Epithelial cell of proximal tubule (primary cell): ENCODE measurements at regions not wholly inside any gene's neighbourhood (a gene's known extent, or its start where the extent isn't known, plus 50 kb on each side); places are given as distances from the start of the nearest gene placed in this dataset.

ENCODE experiments used
- DNase-seq: peaks from one replicate; pipeline ENCODE4 v3.0.0-alpha.2; 2011; ENCODE audit warnings: low read depth
- H3K4me3 ChIP-seq: 2 replicates; pipeline ENCODE4 v1.5.1; 2011; ENCODE audit warnings: low read depth, mild to moderate bottlenecking, low read length
- TF ChIP-seq, protein P1 (sequence below): conservative IDR thresholded peaks from 2 replicates; pipeline ENCODE4 v1.5.1; 2012; ENCODE audit warnings: low read depth, mild to moderate bottlenecking, low read length

DNA sequence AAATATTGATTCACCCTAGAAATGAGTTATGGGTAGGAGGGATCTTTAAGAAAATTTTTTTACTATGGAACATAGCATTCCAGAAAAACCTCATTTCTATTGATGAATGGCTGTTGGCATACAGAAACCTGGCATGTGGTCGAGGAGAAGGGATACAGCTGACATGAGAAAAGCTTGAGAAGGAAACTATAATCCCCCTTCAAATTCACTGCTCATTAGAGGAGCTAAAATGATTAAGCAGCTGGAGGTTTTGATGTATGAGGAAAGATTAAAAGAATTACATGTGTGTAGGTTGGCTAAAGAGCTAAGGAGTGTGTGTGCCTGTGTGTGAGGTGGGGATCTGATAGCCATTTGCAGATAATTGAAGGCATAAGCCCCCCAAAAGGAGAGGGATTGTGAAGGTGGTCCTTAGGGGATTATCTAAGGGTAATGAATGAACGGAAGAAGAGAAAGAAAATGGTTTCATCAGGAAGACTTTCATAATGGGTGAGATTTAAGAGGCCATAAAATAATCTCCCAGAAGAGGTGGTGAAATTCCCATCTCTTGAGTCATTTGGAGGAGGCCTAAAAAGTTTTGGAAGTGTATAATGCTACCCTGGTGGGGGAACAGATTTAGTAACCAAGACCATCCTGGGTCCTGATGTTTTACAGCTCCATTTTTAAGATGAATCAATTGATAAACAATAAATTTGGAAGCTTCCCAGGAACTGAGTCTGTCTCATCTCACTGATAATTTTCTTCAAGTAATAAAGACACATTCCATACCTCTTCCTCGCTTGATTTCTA is 272.0 kb upstream of the HAND2 start:
- TF ChIP-seq, protein P1, sequence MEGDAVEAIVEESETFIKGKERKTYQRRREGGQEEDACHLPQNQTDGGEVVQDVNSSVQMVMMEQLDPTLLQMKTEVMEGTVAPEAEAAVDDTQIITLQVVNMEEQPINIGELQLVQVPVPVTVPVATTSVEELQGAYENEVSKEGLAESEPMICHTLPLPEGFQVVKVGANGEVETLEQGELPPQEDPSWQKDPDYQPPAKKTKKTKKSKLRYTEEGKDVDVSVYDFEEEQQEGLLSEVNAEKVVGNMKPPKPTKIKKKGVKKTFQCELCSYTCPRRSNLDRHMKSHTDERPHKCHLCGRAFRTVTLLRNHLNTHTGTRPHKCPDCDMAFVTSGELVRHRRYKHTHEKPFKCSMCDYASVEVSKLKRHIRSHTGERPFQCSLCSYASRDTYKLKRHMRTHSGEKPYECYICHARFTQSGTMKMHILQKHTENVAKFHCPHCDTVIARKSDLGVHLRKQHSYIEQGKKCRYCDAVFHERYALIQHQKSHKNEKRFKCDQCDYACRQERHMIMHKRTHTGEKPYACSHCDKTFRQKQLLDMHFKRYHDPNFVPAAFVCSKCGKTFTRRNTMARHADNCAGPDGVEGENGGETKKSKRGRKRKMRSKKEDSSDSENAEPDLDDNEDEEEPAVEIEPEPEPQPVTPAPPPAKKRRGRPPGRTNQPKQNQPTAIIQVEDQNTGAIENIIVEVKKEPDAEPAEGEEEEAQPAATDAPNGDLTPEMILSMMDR = no peak
- DNase-seq = no peak
- no peak overlapping the region for H3K4me3 ChIP-seq

DNA sequence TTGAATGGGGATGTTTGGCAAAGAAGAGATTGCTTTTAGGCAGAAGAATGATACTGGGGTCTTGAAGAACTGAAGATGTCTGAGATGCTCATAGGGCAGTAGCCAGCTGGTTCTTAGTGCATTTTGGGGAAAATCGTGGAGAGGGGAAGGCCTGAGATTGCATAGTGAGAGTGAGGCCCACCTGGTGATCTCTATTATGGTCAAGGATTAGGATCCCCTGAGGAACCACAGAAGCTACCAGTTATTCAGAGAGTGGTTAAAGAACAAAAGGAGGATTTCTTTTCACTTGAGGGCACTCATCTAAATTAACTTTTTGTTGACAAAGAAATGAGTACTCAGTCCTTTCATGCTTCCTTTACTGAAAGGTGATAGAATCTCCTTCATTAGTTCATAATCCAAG is 271.3 kb upstream of the HAND2 start:
- DNase-seq = no peak
- H3K4me3 ChIP-seq = no peak overlapping the region
- TF ChIP-seq, protein P1 = no peak

DNA sequence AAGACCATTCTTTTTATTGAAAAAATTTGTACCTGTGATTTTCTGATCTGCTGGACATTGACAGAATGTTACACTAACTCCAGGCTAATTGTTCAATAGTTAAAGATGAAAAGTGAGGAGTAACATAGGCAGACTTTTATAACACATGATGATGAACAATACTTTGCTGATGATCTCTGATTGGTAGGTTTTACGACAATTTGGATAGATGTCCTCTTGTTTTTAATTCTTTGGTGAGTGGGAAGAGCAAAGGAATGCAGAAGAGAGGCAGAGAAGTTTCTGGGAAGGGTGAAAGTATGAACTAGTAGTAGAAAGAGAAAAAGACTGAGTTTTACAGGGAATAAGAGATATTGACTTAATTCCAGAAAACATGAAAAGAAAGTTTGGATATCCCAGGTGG is 267.3 kb upstream of the HAND2 start:
- TF ChIP-seq, protein P1 = no peak
- DNase-seq = no peak
- H3K4me3 ChIP-seq = no peak overlapping the region

DNA sequence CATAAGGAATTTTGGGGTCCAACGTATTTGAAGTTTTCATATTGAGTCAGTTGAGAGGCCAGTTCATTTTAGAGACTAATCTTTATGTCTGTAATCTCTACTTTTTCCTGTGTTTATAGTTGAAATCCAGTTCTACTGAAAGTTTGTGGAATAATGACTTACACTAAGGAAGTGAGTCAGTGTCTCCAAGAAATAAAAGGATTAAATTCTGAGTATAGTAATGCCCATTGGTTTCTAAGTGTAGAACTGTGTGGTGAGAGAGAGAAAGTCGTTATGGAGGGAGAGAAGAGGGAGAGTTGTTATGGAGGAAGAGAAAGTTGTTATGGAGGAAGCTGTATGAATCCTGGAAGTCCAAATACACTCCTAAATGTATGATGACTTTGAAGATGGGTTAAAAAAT is 264.6 kb upstream of the HAND2 start:
- no peak for DNase-seq

DNA sequence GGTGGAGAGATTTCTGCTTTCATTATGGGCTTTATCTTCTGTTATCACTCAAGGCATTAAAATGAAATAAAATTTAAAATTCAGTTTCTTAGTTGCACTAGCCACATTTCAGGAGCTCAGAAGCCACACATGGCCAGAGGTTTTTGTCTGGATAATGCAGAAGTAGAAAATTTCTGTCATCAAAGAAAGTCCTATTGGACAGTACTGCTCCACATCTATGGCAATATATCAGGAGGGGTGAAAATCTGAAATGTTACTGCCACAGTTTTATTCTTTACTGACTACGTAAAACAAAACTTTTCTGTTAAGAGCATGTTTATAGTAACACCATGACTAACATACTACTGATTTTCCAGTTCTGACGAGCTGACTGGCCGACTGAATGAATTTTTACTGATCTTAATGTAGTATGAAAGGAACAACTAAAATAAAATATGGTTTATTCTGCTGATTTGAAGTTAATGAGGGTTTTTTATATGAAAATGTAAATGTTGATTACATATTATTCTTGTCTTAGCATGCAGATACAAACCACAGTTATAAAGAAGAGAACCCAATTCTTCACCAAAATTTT is 264.0 kb upstream of the HAND2 start:
- TF ChIP-seq, protein P1 = no peak
- no peak for DNase-seq
- no peak overlapping the region for H3K4me3 ChIP-seq

More for the DNA sequence above, 264.6 kb upstream of the HAND2 start:
- H3K4me3 ChIP-seq = no peak overlapping the region
- TF ChIP-seq, protein P1 = no peak

DNA sequence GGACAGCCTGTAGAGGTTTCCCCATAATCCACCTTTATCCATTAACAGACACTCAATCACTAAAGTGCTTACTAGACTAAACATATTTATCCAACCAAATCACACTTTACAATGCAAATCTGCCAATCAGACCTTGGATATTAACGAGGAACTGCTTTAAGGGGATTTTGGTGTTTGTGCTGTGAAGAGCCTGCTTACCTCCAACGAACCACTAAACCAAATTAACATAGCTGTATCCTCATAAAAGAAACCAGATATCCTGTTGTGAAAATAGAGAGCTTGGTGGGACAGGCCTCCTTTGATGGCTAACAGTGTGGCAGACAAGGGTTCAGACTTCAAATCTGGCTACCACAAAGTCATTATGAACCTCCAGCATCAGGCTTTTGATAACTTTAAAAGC is 252.6 kb upstream of the HAND2 start:
- DNase-seq = no peak
- TF ChIP-seq, protein P1 = no peak
- H3K4me3 ChIP-seq = no peak overlapping the region

DNA sequence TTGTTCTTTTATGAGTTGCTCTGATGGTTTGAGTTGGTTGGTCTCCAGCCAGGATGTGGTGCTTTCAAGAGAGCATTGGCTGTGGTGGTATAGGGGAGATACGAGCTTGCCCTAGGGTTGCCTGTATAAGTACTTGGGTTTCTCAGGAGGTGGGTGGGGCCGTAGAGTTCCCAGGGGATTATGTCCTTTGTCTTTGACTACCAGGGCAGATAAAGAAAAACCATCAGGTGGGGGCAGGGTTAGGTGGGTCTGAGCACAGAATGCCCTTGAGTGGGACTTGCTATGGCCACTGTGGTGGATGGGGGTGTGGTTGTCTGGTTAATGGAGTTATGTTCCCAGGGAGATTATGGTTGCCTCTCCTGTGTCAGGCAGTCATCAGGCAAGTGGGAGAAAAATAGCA is 247.9 kb upstream of the HAND2 start:
- no peak for DNase-seq
- TF ChIP-seq, protein P1 = no peak

More for the DNA sequence above, 247.9 kb upstream of the HAND2 start:
- H3K4me3 ChIP-seq = no peak overlapping the region
